Occipital lobe (tissue), 1 donor: ENCODE measurements at regions not wholly inside any gene's neighbourhood (a gene's known extent, or its start where the extent isn't known, plus 50 kb on each side); places are given as distances from the start of the nearest gene placed in this dataset.
"Not testable (repeated sequence)": the region's sequence is repeated elsewhere in the genome, so short reads cannot be mapped to it uniquely, and the experiment has no call there.

Experiments used
- DNase-seq: peaks from one replicate; lab custom pipeline; 2025; lab: John Stamatoyannopoulos, UW

DNA sequence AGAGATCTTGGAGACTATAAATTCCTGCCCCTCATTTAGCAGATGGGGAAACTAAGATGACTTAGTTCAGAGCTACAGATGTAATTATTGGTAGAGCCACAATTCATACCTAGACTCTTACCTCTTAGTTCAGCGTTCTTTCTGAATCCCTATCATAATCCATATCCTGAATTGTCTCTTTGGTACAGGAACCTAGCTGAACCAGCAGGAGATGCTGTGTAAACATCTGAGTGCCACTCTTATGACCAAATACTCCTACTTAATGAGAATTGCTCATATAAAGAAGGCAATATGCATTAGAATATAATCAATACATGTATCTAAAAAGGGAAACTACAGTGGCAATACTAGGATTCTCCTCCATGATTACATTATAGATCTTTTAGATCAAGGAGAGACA lies 459.0 kb downstream of the SIPA1L2 start:
- no peak for DNase-seq

DNA sequence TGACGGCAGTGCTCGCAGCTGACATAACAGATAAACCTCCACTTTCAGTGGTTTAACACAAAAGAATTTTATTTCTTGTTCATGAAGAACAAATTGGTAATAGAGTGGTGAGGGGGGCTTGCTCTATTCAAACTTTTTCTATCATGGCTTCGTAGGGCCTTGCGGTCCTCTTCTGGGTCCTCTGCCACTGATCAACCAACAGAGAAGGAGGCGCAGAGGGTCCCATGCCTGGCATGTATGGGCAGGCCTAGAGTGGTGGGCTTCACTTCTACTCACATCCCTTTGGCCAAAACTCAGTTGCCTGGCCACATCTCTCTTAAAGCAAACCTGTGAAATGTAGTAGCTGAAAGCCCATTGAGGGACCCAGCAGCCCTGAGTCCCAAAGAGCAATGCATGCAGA lies 460.5 kb downstream of the SIPA1L2 start:
- DNase-seq = no peak

DNA sequence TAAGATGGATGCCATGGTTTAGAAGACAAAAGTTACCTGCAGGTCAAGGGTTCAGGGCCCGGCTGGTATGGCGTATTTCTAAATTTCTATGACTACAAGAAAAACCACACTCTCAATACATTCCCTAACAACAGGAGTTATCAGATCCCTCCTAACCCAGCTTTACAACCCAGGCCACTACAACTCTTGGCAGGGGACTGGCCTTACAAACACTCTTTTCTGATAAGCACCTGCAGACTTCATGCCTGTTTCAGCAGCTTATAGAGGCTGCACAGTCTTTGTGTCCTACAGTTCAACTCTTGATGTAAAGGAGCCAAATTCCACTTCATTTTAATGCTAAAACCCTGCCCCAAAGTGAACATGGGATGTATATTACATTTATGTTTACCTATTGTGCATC lies 461.4 kb downstream of the SIPA1L2 start:
- no peak for DNase-seq

DNA sequence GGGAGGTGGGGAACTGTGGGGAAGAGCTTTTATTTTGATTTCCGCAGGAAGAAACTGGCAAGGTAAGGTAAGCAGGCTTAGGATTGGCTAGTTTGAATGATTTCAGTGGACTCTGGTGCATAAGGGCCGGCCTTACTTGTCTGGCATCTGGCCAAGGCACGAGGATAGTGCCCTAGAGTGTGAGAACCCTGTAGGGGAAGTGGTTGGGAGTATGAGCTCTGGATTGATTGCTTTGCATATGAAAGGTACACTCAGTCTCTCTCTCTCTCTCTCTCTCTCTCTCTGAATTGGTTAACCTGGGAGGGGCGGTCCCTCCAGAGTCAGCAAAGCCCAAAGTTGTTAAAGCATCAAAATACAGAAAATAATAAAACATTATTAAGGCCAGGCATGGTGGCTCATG lies 463.0 kb downstream of the SIPA1L2 start:
- no peak for DNase-seq

DNA sequence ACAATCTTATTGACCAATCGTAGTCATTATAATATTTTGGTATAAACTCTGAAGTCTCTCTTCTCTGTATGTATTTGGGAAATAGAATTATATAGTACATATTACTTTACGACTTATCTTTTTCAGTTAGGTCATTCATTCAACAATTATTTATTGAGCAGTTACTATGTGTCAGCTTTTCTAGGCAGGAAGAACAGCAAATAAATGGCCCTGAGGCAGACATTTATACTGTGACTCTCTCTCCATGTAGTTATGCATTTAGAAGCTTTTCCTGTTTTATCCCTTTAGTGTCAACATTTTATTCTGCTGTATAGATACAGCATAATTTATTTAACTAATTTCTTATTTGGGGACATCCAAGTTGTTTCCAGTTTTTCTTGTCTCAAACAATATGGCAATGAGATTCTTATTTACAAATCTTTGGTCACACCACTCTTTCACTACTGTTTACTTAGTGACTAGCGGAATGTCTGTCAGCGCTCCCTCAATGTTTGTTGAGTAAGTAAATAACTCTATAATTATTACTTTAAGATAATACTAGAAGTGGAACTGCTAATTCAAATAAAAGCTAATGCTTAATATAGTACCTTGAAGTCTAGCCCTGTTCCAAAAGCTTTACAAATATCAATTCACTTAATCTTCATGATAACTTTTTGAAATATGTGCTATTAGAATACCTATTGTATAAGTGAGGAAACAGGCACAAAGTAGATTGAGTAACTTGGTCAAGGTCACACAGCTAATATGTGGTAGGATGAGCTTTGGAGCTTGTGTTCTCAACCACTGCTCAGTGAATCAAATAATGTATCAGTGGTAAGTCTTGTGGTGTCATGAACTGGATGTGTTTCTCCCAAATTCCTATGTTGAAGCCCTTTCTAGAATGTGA lies 465.6 kb downstream of the SIPA1L2 start:
- no peak for DNase-seq

DNA sequence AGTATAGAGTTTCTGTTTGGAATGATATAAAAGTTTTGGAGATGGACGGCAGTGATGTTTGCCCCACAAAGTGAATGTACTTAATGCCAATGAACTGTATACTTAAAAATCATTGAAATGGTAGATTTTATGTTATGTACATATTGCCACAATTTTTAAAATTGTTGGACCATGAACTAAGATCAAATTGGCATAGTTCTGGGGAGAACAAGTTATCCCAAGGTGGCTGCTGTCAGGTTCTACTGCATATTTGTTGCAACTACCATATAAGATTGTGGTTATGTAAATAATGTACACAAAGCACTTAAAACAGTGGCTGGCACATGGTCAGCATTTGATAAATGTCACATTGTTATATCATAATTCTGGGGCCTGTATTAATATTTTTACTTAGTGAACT lies 466.4 kb downstream of the SIPA1L2 start:
- DNase-seq = no peak

DNA sequence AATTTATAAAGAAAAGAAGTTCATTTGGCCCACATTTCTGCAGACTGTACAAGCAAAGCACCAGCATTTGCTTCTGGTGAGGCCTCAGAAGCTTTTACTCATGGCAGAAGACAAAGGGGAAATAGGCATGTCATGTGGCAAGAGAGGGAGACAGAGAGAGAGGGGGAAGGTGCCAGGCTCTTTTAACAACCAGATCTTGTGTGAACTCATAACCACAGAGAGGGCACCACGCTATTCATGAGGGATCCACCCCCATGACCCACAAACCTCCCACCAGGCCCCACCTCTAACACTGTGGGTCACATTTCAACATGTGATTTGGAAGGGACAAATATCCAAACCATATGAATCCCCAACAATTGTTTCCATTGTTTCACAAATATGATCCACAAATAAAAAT lies 467.9 kb downstream of the SIPA1L2 start:
- no peak for DNase-seq

DNA sequence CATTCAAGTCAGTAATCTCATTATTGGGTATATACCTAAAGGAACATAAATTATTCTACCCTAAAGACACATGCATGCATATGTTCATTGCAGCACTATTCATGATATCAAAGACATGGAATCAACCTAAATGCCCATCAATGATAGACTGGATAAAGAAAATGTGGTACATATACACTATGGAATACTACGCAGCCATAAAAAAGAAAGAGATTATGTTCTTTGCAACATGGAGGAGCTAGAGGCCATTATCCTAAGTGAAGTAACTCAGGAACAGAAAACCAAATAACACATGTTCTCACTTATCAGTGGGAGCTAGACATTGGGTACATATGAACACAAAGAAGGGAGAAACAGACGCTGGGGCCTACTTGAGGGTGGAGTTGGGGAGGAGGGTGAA lies 471.4 kb downstream of the SIPA1L2 start:
- DNase-seq = not testable (repeated sequence)

DNA sequence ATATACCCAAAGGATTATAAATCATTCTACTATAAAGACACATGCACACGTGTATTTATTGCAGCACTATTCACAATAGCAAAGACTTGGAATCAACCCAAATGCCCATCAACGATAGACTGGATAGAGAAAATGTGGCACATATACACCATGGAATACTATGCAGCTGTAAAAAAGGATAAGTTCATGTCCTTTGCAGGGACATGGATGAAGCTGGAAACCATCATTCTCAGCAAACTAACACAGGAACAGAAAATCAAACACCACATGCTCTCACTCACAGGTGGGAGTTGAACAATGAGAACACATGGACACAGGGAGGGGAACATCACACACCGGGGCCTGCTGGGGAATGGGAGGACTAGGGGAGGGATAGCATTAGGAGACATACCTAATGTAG lies 473.9 kb downstream of the SIPA1L2 start:
- not testable (repeated sequence) for DNase-seq

DNA sequence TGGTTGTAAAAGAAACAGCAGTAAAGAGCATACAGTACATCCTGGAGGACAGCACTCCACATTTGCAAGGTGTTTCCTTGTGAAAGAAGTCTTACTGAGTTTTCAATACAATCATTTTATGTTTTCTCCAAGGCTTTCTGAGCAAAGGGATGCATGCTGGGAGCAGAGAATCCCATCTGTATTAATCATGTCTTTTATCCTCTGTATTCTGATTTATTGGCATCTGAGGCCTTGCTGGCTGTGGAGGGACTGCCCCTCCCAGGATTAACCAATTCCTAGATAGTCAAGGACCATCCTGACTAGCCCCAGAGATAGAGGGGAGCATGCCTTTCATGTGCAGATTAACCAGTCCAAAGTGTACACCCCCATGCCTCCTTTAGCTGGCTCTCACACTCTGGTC lies 476.3 kb downstream of the SIPA1L2 start:
- no peak for DNase-seq

DNA sequence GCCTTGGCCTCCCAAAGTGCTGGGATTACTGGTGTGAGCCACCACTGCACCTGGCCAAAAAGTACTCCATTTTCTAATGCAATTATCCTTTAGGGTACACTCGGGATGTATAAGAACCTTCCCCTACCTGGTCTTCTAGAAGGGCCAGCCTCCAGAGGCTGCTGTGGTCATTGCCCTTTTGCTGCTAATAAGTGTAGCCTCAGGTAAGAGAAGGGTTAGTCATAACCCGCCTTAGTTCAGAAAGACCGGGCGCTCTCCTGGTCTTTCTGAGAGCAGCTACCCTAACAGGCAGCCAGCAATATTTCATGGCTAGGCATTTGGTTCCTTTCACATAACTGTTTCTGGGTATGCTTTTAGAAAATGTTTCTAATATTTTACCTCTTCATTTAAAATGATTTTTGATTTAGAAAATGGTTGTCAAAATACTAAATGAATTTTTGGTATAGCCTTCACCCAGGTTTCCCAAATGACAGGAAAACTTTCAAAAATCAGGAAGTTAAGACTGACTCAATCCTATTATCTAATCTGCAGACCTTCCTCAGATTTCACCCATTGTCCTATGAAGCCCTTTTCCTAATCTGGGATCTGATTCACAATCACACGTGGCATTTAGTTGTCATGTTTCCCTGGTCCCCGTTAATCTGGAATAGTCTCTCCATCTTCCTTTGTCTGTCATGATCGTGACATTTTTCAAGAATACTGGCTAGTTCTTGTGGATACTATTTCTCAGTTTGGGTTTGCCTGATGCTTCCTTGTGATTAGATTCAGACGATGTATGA lies 479.0 kb downstream of the SIPA1L2 start:
- no peak for DNase-seq

DNA sequence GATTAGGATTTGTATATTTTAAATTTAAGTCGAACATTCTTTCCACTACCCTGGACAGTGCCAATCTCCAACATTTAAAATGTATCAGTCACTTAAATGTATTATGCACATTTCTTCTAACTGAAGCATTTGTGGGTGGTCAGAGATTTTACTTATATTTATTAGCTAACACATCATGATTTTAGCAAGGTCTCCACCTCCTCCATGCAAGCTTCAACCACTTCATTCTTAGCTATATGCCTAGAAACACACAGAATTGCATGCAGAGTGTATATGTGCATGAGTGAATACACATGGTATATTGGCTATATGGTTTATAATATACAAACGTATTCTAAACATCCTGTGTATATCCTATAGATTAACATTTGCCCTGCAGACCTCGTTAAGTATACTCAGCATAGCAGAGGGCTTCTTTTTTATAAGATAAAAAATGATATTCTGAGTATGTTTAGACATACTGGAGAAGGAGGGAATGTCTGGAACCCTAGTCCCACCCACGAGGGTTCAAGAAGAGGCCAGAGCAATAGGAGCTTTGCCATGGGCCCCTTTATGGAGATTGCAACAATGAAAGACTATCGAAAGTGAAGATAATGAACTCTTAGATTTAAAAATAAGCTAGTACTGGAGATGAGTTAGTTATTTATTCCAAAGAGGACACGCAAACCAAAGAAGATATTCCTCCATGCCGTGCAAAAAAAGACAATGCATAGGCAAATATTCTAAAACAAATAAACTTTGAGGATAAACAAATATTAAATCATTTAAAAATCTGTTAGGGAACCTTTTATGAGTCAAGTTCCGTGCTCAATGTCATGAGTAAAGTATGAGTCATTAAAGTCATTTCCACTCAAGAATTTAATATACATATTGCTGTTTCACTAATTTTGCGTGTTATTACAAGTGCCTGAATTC lies 480.4 kb downstream of the SIPA1L2 start:
- no peak for DNase-seq

DNA sequence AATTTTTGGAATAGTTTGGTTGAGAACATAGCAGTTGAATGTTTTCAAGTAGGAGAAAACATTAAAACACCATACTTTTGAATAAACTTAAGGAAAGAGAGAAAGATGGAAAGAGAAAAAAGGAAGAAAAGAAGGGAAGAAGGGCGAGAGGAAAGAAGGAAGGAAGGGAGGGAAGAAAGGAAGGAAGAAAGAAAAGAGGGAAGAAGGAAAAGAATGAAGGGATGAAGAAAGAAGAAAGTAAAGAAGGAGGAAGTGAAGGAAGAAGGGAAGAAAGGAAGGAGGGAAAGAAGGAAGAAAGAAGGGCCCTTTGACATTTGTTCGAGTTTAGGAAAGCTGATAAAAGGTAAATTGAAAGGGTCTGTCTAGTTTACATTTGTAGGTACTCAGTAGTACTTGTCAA lies 482.7 kb downstream of the SIPA1L2 start:
- no peak for DNase-seq

DNA sequence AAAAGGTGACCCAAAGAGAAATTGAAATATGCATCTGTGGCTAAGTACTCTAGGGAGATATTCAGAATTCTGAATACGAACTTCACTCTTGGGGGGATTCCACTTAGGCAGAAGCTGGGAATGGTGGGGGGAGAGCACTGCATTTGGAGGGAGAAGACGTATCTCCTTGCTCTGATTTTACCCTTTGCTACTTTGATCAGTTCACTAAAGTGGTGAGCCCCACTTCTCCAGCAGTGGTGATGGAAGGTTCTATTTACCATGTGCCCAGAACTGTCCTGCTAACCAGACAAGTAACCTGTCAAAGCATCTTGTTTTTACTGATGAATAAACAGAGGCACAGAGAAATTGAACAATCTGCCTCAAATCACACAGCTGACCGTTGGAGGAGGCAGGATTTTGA lies 483.4 kb downstream of the SIPA1L2 start:
- no peak for DNase-seq

DNA sequence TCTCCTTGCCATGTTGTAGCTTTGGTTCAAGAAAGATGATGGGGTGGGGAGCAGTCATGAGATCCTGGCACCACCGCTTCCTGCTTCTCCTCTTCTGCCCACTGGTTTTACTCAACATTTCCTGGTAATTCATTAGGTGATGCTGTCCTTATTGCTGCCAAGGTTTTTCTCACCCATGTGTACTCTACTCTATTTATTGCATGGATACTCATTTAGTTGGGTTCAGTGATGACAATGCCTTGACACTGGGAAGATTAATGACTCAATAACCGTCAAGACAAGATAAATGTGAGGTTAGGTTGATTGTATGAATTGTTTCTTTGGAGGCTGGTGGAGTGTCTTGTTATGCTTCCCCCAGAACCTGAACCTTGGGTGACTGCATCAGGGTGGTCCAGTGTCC lies 484.2 kb downstream of the SIPA1L2 start:
- no peak for DNase-seq

DNA sequence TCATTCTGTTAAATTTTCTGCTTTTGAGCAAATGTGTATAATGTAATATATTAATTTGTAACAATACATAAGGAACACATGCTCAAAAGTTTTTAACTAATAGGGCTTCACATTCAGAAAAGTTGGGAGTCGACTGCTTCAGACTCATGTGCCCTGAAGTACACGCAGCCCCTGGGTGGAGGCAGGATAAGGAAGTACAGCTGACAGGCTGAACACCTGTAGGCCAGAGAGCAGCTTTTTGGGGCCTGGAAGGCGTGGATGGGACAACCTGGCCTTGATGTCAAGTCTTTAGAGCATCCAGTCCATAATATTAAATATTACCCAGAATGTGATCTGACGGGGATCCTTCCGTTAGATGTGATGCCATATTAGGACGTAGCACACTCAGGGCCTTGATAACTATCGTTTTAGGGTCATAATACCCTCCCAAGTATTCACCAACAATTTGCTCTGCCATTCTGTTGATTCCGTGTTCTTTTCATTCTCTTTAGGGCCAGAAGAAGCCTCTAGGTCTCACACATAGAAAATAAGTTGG lies 485.2 kb downstream of the SIPA1L2 start:
- no peak for DNase-seq

DNA sequence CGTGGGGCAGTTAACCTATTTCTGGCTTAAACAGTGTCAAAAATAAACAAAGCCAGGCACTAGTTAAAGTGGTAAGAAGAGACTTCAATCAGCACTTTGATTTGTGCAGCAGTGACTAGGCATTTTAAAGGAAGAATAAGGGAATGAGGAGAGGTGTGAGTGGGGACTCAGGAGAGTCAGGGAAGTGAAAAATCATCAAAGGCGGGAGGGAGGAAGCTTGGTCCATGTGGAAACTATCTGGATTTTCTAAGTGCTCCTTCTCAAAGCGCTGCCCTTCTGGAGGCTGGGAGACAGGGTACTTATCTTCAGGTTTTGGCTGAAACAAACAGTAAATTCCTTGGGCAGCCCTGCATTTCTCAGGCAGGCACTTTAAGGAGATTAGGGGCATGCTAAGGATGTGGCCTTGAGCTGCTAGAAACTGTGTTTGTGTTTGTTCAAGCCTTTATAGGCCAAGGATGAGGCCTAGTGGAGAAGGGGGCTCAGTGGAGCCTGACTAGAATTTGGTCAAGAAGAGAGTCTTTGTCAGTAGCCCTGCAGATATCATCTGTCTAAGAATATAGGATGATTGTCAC lies 486.5 kb downstream of the SIPA1L2 start:
- no peak for DNase-seq

DNA sequence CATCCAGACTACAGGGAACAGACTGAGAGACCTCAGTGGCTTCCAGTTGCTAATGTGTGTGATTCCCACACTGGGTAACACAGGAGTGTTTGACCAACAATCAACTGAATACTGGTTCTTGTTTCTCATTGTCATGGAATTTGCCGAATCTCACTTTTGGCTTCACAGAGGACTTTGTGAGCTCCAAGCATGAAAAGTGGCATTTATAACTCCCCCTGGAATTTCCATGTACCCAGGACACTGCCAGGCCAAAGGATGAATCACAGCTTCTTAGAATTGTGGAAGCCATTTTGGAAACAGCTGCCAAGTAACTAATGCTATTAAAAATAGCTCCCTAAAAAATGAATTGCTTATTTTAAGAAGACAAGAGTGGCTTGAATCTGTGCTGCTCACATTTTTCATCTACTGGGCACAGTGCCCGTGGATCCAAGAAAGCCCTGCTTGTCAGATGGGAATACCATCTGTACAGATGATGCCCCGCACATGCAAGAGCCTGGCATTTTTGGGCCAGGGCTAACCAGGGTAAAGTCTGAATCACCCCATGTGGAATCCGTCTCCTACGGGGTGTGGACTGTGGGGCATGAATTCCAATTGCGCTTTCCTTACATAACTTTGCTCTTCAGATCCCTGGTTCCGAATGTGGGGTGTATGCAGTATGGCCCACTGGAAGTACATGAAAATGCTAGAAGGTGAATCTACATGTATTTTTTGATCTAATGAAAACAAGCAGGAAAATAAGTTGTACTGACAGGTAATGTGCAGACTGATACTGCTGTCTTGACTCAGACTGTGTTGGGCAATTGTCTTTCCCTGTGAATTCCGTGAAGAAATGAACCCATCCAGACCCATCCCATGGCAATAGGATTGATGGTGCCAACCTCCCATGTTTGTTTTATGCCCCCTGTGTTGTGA lies 487.3 kb downstream of the SIPA1L2 start:
- DNase-seq = peak; percentile 59

DNA sequence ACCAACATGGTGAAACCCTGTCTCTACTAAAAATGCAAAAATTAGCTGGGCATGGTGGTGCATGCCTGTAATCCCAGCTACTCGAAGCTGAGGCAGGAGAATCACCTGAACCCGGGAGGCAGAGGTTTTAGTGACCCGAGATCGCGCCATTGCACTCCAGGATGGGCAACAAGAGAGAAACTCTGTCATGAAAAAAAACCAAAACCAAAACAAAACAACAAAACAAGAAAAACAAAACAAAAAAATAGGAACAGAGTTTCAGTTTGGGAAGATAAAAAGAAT lies 488.8 kb downstream of the SIPA1L2 start:
- DNase-seq = not testable (repeated sequence)

DNA sequence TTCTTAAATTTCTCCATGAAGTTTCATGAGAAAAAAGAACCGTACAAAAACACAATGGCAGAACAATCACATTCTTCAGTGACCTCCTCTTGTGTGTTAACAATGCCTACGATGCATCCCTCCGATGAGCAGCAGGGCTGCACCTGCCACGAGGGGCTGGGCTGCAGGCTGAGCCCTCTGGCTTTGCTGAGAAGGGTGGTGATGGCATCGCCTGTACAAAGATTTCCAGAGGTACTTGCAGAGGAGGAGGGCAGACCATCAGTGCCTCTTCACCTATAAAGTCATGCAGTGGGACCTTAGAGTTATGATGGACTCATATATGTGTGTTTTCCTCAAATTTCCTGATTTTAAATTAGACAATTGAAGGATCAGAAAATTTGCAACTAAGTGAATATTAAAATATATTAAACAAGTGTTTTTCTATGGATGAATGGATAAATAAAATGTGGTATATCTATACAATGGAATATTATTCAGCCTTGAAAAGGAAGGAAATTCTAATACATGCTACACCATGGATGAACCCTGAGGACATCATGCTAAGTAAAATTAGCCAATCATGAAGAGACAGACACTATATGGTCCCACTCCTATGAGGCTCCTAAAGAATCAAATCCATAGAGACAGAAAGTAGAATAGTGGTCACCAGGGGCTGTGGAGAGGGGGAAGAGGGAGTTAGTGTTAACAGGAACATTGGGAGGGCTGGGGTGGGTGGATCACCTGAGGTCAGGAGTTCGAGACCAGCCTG lies 489.3 kb downstream of the SIPA1L2 start:
- no peak for DNase-seq
